Activated CD4-positive, alpha-beta T cell treated with anti-CD3 and anti-CD28 coated beads, Interleukin-2, Interleukin-6, amounts not matched to agents 100 ng/mL and 50 ng/mL, durations not matched to agents 16 hours and 8 hours (primary cell): ENCODE measurements at regions not wholly inside any gene's neighbourhood (a gene's known extent, or its start where the extent isn't known, plus 50 kb on each side); places are given as distances from the start of the nearest gene placed in this dataset.
A peak's percentile ranks its signal among the peaks of the same experiment; 100 is the strongest.
"Not testable (repeated sequence)": the region's sequence is repeated elsewhere in the genome, so short reads cannot be mapped to it uniquely, and the experiment has no call there.

Source experiments
- DNase-seq: peaks from one replicate; pipeline ENCODE4 v3.0.0-alpha.2; 2020

DNA sequence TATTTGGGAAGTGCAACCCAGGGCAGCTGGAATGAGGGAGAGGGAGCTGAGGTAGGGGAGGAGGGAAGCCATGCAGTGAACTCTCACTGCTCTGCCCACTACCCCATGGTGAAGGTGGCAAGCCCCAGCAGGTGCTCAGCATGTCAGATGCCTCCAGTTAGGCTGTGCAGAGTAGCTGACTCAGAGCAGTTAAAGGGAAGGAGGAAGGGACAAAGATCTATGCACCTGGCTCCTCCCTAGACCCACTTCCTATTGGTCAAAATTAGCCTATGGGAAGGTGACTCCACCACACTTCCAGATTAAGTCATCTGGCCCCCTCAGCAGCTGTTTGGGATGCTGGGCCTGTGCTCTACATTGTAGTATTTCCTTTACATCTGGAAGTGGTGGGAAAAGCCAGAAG is 125.7 kb upstream of the MTPN start:
- DNase-seq: no peak

DNA sequence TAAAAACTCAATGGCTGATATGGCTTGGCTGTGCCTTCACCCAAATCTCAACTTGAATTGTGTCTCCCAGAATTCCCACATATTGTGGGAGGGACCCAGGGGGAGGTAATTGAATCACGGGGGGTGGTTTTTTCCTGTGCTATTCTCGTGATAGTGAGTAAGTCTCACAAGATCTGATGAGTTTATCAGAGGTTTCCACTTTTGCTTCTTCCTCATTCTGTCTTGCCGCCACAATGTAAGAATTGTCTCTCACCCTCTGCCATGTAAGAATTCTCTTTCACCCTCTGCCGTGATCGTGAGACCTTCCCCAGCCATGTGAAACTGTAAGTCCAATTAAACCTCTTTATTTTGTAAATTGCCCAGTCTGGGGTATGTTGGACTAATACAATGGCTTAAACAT is 115.6 kb upstream of the MTPN start:
- DNase-seq: not testable (repeated sequence)

DNA sequence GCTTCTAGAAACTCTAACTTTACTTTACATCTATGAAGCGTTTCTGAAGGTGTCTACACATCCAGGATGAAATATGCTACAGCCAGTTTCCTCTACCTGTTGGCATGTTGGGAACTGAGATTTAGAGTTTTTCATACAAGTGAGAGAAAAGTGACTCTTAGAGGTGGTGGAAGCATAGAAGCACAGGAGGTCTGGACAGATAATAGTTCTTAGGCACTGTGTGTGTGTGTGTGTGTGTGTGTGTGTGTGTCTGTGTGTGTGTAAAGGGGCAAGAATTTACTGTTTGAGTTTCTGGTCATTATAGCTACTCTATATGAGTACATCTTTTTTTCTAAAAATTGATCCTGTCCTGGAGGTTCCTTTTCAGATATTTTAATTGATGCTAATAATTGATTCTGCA is 110.7 kb upstream of the MTPN start:
- no peak for DNase-seq

DNA sequence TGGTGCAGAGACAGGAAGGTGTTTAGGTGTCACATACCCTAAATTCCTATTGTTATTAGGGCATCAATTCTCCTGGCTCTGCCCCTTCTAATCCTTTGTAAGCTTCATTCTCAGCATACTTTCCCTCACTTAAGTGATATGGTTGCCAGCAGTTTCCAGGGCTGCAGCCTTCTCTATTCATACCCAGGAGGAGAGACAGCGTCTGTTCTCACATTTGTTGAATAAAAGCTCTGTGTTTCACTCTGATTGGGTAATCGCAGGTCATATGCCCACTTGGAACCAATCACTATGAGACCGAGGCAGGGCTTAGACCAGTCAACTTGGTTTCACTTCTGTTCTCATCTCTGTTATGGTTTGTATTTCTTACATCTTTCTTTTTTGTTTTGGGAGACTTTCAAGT is 109.6 kb upstream of the MTPN start:
- DNase-seq: peak; percentile 3

DNA sequence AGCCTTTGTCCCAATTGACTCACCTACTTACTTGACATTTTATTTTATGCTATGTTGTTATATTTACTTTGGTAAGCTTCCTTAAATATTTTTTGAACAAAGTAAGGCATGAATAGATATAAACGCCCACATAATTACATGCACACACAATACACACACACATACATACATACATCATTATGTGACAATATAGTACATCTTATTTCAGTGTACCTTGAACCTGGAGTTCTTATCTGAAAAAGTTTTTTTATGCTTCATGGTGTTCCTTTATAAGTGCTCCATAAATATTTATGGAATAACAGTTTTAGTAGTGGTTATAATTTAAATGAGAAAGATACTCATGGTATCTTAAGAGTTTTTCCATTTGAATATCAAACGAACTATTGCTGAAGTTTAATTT is 102.8 kb upstream of the MTPN start:
- no peak for DNase-seq

DNA sequence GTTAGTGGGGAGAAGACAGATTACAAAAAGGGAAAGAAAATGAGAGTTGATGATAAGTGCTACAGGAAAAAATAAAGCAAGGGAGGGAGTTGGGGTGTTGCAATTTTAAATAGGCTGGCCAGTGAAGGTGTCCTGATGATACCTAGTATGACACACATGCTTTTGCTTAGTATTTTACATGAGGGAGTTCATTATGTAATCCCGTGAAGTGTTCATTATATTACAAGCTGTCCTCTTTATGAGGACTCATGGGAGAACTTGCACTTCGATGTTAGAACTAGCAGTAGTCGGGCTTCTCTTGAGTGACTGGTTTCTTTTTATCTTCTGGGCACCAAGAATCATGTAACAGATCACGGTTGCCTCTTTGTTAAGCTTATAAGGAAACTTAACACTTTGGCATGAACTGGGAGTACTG is 102.3 kb upstream of the MTPN start:
- no peak for DNase-seq

DNA sequence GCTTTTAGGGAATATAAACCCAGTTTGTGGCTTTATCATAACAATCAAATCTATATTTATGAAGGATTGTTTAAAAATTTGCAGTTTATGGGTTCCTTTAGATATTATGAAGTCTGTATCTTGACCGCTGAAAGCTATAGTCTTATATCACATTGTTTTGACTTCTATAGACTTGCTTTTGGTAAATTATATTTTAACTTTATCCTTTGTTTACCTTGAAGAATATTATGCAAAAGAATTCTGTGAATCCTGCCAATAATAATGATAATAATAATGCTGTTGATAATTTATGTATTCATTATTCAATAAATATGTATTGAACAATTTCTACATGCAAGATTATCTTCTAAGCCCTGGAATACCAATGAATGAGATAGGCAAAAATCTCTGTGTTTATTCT is 101.9 kb upstream of the MTPN start:
- DNase-seq: no peak

DNA sequence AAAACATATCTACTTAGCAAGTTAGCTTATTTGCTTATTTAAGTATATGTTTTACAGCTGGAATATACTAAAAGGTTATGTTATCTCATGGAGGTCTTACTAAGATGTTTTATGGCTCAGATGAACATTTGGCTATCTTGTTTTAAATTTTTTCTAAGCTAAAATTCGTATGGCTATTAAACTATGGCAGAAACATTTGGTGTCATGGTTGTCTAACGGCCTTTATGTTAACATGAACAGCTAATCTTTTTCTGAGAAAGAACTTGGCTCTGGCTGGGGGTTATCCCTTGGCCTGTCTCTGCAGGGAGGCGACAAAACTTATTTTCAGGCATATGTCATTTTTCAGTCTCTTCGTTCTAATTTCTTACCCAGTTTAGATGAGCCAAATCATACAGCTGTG is 101.5 kb upstream of the MTPN start:
- DNase-seq: no peak

- no peak for DNase-seq
These were observed 99.8 kb upstream of the MTPN start for GRCh38 chr7:136076954-136077353.

DNA sequence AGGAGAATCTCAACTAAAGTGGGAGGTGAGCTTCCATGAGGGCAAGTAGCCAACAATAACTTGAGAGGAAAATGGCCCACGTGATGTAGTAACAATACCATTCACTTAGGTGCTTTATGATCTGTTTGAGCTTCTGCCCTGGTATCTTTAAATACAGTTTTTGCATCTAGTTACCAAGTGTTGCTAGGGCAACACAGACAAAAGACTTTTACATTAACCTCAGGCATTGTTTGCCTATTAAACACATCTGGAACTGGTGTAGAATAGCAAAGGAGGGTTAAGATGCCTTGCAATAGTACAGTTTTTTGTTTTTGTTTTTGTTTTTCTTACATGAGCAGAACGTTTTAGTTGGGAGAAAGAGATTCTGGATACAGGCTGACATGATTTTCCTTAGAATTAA is 97.7 kb upstream of the MTPN start:
- DNase-seq: no peak

- DNase-seq: no peak
These were observed 95.3 kb upstream of the MTPN start for GRCh38 chr7:136072447-136072846.

GRCh38 chr7:136070736-136071505 is 93.8 kb upstream of the MTPN start:
- no peak for DNase-seq

DNA sequence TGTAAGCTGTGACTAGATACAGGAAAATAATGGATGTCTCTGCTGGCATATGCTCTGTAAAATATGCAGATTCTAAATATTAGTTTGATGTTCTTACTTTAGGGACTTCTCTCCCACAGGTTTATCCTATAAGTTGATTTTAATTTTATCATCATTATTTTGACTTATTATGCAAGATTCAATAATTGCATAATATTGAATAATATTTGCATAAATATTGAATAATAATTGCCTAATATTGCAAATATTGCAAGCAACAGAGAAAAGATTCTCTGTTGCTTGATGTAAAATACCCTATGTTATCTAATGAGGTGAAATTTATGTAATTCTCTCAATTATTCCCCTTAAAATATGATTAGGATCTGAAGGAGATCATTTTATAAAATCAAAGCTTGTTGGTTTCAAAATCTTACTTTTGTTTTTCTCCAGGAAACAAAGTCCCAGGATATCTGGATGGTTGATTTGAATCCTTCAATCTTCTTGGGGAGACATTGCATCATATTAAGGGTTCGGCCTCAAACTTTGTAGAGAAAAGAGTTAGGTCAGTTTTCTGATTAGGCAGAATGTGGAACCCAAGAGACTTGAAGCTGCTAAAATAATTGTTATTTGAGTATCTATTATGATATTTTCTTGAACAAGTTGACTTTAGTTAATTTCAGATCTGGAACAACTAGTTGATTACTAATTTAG is 92.8 kb upstream of the MTPN start:
- no peak for DNase-seq

- DNase-seq: no peak
These were observed 90.1 kb upstream of the MTPN start for GRCh38 chr7:136067277-136067676.

GRCh38 chr7:136066304-136067143 is 89.4 kb upstream of the MTPN start:
- no peak for DNase-seq

GRCh38 chr7:136064627-136065237 is 87.6 kb upstream of the MTPN start:
- DNase-seq: no peak

GRCh38 chr7:136064081-136064480 is 86.9 kb upstream of the MTPN start:
- DNase-seq: no peak

DNA sequence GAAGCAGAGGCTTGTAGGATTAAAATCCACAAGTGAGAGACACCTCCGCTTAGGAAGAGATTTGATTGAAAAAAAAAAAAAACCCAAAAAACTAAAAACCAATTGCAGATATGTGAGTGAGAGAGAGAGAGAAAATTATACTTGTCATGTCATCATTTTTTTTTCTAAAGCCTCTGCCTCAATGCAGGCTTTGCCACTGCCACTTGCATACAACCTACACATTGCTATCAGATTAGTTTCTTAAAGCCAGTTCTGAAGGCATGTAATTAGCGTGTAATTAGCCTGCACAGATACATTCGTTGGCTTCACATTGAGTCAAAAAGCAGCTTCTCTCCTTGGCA is 86.1 kb upstream of the MTPN start:
- DNase-seq: no peak

GRCh38 chr7:136062625-136063325 is 85.6 kb upstream of the MTPN start:
- DNase-seq: no peak

- DNase-seq: no peak
These were observed 84.3 kb upstream of the MTPN start for GRCh38 chr7:136061433-136061832.

- no peak for DNase-seq
These were observed 81.4 kb upstream of the MTPN start for GRCh38 chr7:136058546-136058945.

DNA sequence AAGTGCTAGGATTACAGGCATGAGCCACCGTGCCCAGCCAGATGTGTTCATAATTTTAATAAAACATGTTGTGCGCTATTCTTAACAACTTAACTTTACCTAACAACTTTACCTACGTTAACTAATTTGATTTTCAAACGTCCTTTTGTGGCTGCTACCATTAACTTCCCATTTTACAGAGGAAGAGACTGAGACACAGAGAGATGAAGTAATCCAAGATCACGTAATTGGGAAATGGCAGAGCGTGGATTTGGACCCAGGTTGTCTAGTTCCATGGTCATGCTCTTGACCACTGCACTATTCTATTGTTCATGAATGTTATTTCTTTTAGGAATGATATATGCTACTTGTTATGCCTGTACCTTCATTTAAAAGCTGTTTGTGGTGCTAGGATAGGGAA is 80.3 kb upstream of the MTPN start:
- DNase-seq: no peak
